ENCODE measurements at regions not wholly inside any gene's neighbourhood (a gene's known extent, or its start where the extent isn't known, plus 50 kb on each side); places are given as distances from the start of the nearest gene placed in this dataset.

DNA sequence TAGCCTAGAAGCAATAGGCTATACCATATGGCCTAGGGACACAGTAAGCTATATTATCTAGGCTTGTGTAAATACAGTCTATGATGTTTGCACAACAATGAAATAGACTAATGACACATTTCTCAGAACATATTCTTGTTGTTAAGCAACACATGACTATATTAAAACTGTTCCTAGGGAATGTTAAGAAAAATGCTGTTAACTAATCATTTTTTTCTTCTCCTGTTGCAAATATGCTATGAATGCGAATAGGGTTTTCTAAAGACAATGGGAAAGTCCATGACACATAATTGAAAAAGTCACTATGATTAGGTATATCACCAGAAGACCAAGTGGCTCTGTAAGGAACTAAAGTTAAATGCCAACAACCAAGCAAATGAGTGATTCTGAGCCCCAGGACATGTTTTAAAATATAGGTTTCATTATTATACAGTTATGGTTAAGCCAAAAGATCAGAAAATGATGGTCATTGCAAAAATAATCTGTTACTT lies 454.0 kb upstream of the SORCS1 start:
- in situ Hi-C loops (cut with HindIII; ENCODE audit: low sequenced_read_pairs), result no loop called here

- in situ Hi-C loops (cut with HindIII; ENCODE audit: low sequenced_read_pairs), result no loop called here
Measured at GRCh38 chr10:107616463-107617410, 452.2 kb upstream of the SORCS1 start.

- in situ Hi-C loops (cut with HindIII; ENCODE audit: low sequenced_read_pairs), result no loop called here
Measured at GRCh38 chr10:107616031-107616430, 451.5 kb upstream of the SORCS1 start.

- in situ Hi-C loops (cut with HindIII; ENCODE audit: low sequenced_read_pairs), result no loop called here
Measured at GRCh38 chr10:107614939-107615685, 450.6 kb upstream of the SORCS1 start.

DNA sequence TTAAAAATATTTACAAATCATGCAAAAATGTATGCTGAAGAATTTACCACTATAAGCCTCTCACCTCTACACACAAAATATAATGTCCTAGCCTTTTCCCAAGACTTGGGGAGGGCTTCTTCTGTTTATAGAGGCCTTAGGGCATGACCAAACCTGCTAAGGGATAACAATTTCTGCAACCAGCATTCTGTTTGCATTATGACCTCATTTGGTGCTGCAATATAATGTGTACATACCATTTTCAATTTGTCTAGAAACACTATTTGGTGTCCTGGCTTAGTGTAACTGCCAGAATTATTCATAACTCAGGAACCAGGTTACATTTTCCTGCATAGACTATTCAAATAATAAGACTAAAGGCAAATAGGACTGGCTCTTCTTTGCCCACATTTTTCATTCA lies 446.6 kb upstream of the SORCS1 start:
- in situ Hi-C loops (cut with HindIII; ENCODE audit: low sequenced_read_pairs), result no loop called here

- in situ Hi-C loops (cut with HindIII; ENCODE audit: low sequenced_read_pairs), result no loop called here
Measured at GRCh38 chr10:107589081-107589480, 424.6 kb upstream of the SORCS1 start.

DNA sequence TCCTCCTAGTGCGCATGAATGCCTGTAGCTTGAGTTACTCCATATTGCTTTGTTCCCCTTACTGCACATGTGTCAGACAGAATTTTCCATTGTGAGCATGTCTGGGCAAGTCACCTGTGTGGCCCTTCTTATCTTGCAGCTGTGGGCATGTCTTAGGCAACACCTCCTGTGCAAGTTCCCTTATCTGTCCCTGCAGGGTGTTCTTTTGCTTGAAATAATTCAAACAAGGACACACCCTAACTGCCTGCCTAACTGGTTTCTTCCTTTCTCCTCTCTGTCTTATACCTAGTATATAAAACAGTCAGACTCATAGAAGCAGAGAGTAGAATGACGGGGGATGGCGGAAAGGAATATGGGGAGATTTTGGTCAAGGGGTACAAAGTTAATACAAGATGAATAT lies 421.1 kb upstream of the SORCS1 start:
- in situ Hi-C loops (cut with HindIII; ENCODE audit: low sequenced_read_pairs), result no loop called here

GRCh38 chr10:107583974-107584373 lies 419.5 kb upstream of the SORCS1 start:
- in situ Hi-C loops (cut with HindIII; ENCODE audit: low sequenced_read_pairs), result no loop called here

DNA sequence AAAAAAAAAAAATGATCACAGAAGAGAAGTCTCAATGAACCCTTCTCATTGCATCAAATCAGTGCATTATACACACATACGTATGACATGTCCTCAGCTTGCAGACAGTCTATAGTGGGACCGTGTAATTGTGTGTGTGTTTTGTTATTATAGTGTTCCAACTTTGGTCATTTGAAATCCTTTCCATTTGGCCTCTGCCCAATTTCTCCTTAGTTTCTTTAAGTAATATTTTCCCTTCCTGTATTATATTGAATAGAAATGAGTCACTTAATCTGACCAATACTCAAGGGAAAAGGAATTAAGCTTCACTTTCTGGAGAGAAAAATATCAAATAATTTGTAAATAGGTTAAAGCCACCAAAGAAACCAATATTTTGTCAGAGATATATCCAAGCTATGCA lies 415.5 kb upstream of the SORCS1 start:
- in situ Hi-C loops (cut with HindIII; ENCODE audit: low sequenced_read_pairs), result no loop called here

- in situ Hi-C loops (cut with HindIII; ENCODE audit: low sequenced_read_pairs), result no loop called here
Measured at GRCh38 chr10:107577221-107577620, 412.7 kb upstream of the SORCS1 start.

- in situ Hi-C loops (cut with HindIII; ENCODE audit: low sequenced_read_pairs), result no loop called here
Measured at GRCh38 chr10:107576746-107577145, 412.2 kb upstream of the SORCS1 start.

DNA sequence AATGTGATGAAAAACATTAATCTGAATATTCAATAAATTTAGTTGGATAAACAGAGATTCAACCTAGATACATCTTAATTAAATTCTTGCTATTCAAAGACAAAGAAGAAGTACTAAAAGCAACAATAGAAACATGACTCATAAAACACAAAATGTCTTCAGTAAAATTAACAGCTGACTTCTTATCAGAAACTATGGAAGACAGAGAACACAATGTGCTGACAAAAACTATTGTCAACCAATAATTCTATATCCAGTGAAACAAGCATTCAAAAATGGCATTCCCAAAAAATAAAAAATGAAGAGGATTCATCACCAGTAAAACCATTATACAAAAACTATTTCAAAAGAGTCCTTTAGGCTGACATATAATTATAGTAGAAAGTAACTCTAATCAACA lies 400.5 kb upstream of the SORCS1 start:
- in situ Hi-C loops (cut with HindIII; ENCODE audit: low sequenced_read_pairs), result no loop called here

DNA sequence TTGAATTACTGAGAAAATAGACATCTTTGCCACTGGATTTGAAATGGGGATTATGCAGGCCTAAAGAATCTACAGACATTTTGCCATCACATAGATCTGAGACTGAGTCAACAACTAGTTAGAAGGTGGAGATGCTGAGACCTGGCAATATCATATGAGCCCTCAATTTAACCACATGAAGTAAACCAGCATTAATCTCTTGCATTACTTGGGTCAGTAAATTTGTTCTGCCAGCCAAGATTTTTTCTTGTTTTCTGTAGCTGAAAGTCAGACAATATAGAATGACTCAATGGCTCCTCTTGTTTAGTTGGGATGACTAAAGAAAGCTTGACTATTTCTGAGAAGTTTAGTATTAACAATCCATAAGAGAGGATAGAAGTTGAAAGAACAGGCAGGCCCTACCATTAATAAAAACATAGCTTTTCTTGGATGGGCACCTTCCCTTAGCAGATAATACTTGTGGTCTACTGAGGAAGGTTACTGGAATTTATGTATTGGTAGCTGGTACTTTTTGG lies 396.7 kb upstream of the SORCS1 start:
- in situ Hi-C loops (cut with HindIII; ENCODE audit: low sequenced_read_pairs), result no loop called here

DNA sequence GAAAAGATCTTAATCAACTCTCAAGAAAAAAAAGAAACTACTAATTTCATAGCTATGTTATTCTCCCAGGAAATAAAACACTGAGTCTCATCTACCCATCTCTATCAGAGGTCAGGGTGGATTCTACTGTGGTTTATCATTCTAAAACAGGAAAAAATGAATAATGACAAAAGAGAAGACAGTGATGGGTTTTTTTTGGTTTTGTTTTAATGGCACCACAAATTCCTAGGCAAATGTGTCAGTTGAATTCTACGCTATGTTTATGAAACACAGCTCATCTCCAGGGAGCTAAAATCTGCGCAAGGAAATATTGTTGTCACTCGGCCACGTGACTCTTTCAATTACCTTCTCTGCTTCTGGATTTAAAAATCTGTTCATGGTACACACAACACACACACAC lies 393.4 kb upstream of the SORCS1 start:
- in situ Hi-C loops (cut with HindIII; ENCODE audit: low sequenced_read_pairs), result no loop called here

DNA sequence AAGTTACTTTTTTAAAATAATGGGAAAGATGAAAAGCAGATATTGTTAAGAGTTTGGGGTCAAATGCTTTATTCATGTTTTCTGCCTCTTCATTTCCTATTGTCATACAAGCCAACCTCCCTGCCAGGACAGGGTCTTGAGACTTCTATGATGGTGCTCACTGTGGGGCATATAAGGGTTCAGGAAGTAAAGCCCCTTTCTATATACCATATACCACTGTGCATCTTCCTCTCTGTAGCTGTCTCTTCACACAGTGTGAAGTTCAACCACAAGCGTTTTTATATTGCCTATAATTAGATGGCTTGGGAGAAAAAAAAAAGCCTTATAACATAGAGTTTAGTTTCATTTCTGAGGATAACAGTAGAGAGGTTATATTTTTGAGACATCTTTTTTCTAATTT lies 389.8 kb upstream of the SORCS1 start:
- in situ Hi-C loops (cut with HindIII; ENCODE audit: low sequenced_read_pairs), result no loop called here

DNA sequence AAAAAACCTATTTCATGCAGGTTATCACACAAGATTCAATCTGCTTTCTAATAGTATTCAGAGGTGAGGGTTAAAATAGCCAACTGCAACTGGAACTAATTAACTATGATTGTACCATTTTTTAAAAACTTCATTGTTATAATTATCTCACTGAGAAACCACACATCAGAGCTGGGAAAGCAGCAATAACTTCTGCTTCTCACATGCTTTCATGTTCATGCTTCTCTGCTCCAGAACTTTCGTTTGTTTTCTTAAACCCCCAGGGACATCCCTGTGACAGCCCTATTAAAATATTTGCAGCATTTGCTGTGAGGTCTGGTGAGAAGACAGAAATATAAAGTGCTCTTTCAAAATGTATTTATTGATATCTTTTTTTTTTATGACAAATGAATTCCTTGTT lies 389.0 kb upstream of the SORCS1 start:
- in situ Hi-C loops (cut with HindIII; ENCODE audit: low sequenced_read_pairs), result no loop called here

DNA sequence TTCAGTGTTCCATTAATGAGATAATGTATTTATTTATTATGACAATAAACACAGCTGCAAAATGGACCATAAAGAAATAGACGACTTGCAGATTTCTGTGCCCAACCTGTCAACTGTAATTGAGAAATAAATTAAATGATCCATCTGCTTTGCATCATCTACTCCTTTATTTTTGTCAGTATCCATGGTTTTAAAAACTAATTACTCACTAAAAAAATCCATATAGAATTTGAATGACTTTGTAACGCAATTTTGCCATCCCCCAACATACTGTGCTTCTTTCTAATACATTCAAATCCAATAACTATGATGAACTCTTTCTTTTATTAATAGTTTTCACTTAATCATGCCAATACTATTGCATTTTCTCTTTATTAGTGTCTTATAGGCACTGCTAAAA lies 388.5 kb upstream of the SORCS1 start:
- in situ Hi-C loops (cut with HindIII; ENCODE audit: low sequenced_read_pairs), result no loop called here

DNA sequence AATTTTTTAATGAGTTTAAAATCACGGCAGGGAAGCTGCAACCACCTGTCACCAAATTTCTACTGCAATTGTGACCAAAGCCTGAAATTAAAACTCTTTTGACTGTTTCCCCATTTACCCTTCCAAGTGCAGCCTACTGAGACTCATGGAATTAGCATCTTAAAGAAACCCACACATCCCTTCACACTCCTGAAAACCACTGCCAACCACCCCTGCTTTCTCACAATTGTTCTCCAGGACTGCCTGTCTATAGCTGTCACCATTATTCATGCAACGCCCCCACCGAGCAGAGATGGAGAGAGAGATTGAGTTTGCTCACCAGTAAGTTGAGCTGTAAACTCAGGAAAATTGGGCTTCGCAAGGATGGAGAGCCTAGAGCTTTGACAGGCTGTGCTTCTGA lies 383.8 kb upstream of the SORCS1 start:
- in situ Hi-C loops (cut with HindIII; ENCODE audit: low sequenced_read_pairs), result no loop called here

DNA sequence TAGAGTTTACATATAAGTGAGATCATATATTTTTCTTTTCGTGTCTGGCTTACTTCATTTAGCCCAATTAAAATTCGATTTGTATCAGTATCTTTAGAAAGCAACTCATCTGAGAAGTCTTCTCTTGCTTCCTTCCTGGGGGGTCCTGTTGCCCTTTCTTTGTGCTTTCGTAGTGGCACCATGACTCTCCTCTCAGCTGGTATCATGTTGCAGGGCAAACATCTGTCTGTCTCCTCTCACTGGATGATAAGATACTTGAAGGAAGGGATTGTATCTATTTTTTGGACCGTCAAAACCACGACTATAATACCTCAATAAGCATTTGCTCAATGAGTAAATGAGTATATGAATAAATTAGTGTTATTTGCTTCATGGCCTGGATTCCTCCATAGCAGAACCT lies 382.5 kb upstream of the SORCS1 start:
- in situ Hi-C loops (cut with HindIII; ENCODE audit: low sequenced_read_pairs), result no loop called here

GRCh38 chr10:107546284-107546683 lies 381.8 kb upstream of the SORCS1 start:
- in situ Hi-C loops (cut with HindIII; ENCODE audit: low sequenced_read_pairs), result no loop called here

DNA sequence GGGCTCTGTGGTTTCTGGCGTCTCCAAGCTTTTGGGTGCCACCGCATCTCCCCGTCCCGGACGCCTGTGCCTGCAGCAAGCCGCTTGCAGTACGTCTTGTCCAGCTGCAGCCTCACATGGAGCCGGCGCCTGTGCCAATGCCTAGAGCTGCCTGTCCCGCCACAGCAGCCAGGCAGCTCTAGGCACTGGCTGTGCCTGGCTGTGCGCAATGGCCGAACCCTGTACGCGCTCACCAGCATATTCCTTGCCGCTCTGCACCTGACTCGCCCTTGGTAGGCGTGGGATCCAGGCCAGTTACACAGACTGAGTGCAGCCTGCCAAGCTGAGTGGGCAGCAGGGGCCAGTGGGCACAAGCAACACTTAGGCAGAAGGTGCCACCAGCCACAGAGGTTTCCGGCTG lies 381.2 kb upstream of the SORCS1 start:
- in situ Hi-C loops (cut with HindIII; ENCODE audit: low sequenced_read_pairs), result no loop called here

Measured in DLD1 (cell line).